ENCODE measurements at regions not wholly inside any gene's neighbourhood (a gene's known extent, or its start where the extent isn't known, plus 50 kb on each side); places are given as distances from the start of the nearest gene placed in this dataset.
"Not testable (repeated sequence)": the region's sequence is repeated elsewhere in the genome, so short reads cannot be mapped to it uniquely, and the experiment has no call there.

GRCh38 chr1:228554107-228554506 lies 66.9 kb downstream of the RNF187 start:
- H3K9me3 Mint-ChIP-seq (ENCODE audit: unreplicated experiment): peaks cover 15% of the 10 kb centered on the region
- H3K27me3 Mint-ChIP-seq (ENCODE audit: insufficient read depth, unreplicated experiment): no peaks in the 10 kb centered on the region
- H3K27ac Mint-ChIP-seq (ENCODE audit: low read depth, unreplicated experiment): no peak overlapping the region
- BruUV-seq (replicated peaks): no TSS peak
- no peaks in the 10 kb centered on the region for H3K36me3 Mint-ChIP-seq (ENCODE audit: insufficient read depth, unreplicated experiment)
- ChIA-PET CTCF (no interaction called here), POLR2A (no interaction called here)
- no peak for DNase-seq (ENCODE audit: unreplicated experiment)
- no peak overlapping the region for H3K4me3 Mint-ChIP-seq (ENCODE audit: unreplicated experiment)
- no peaks in the 10 kb centered on the region for H3K4me1 Mint-ChIP-seq (ENCODE audit: insufficient read depth, unreplicated experiment)
- TF ChIP-seq CTCF (IDR thresholded peaks at IDR 0.05; ENCODE audit: unreplicated experiment): no peak
- intact Hi-C loops (cut with micrococcal nuclease): no loop called here

- DNase-seq (ENCODE audit: unreplicated experiment): no peak
- Mint-ChIP-seq H3K36me3 (ENCODE audit: insufficient read depth, unreplicated experiment) (no peaks in the 10 kb centered on the region), H3K4me1 (ENCODE audit: insufficient read depth, unreplicated experiment) (no peaks in the 10 kb centered on the region), H3K4me3 (ENCODE audit: unreplicated experiment) (no peak overlapping the region), H3K27me3 (ENCODE audit: insufficient read depth, unreplicated experiment) (no peaks in the 10 kb centered on the region), H3K27ac (ENCODE audit: low read depth, unreplicated experiment) (no peak overlapping the region), H3K9me3 (ENCODE audit: unreplicated experiment) (peaks cover 15% of the 10 kb centered on the region)
- no TSS peak for BruUV-seq (replicated peaks)
- ChIA-PET CTCF (interaction anchor here (0.6 kb wide), 3 partner anchors 173 to 953 kb away, joined by 3 to 4 read pairs (median 3); no protein-coding TSS in a partner anchor), POLR2A (no interaction called here)
- no peak for TF ChIP-seq CTCF (IDR thresholded peaks at IDR 0.05; ENCODE audit: unreplicated experiment)
- intact Hi-C loops (cut with micrococcal nuclease): no loop called here
Observed at GRCh38 chr1:228555074-228555994, 68.2 kb downstream of the RNF187 start.

- H3K9me3 Mint-ChIP-seq (ENCODE audit: unreplicated experiment): peaks cover 15% of the 10 kb centered on the region
- H3K4me3 Mint-ChIP-seq (ENCODE audit: unreplicated experiment); POLR2A ChIA-PET; H3K4me1 Mint-ChIP-seq (ENCODE audit: insufficient read depth, unreplicated experiment); DNase-seq (ENCODE audit: unreplicated experiment); intact Hi-C loops (cut with micrococcal nuclease); CTCF ChIA-PET; H3K27ac Mint-ChIP-seq (ENCODE audit: low read depth, unreplicated experiment); H3K27me3 Mint-ChIP-seq (ENCODE audit: insufficient read depth, unreplicated experiment); BruUV-seq (replicated peaks); H3K36me3 Mint-ChIP-seq (ENCODE audit: insufficient read depth, unreplicated experiment): not testable (repeated sequence)
Observed at GRCh38 chr1:228556634-228557430, 69.7 kb downstream of the RNF187 start.

All from MCF 10A (cell line).